Muscle of back (tissue), 3 donors: ENCODE measurements at regions not wholly inside any gene's neighbourhood (a gene's known extent, or its start where the extent isn't known, plus 50 kb on each side); places are given as distances from the start of the nearest gene placed in this dataset.

ENCODE experiments used
- DNase-seq, 3 donors: peaks; one replicate each; pipeline versions ENCODE4 v3.0.0 to v3.0.0-alpha.2; 2013

DNA sequence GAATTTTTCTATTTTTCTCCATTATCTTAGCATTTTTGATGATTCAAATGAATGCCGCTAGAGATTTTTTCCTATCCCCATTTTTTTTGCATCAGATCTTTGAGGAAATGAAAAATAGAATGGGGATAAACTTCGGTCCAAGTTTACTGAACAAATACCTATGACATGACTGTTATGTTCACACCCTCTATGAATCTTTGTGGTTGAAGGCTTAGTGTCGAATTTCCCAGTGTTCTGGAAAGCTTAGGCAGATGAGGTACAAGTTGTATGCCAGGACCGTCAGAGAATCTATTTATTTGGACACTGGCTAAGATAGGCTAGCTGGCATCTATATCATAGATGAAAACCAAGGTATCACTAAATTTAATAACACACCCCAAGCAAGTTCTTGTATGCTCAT is 123.4 kb downstream of the SPCS3 start:
- peak in 1 of 3 donors; percentile 85 for DNase-seq

DNA sequence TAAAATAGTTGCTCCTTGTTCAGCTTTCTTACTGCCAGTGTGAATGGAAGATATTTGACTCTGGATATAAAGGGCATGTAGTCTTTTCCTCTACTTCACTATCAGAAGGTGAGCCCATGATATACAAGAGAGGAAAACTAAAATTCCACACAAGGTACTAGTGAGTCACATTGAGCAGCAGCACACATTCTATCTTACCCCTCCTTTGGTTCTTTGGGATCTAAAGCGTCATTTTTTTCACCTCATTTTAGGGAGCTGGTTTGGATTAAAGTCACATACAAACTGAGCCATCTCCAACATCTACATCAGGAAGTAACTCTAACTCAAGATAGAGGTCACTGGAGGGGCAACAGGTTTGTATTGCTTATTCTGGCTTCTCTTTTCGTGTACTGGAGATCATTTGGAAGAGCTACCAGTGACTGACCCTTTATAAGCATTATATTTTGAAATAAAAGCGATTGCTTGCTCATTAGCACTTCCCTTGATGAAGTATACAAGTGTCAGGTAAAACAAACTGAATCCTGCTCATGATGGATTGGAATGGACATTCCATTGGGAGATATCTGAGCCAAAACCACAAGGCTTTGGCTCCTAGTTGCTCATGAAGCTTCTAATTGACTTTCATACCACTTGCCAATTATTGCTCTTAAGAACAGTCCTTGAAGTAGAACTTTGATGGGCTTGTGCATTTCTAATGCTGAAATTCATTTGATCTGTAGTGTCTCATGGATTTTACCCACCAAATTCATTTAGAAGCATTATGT is 124.1 kb downstream of the SPCS3 start:
- no peak for DNase-seq

DNA sequence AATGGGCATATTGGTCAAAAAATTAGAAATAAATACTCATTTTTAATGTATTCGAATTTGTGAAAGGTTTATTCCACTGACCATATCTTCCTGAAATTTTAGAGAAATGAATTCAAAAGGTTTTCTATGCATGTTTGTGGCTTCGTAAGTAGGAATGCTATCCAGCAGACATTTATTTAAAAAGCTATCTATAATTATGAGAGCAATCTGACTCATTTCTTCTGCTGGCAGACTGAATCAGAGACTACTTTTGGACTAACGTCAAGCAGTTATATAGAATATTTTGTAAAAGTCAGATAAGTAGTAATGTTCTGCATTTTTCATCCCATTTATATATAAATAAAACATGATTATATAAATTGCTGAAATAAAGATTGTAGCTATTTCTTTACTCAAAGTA is 125.0 kb downstream of the SPCS3 start:
- DNase-seq: no peak

DNA sequence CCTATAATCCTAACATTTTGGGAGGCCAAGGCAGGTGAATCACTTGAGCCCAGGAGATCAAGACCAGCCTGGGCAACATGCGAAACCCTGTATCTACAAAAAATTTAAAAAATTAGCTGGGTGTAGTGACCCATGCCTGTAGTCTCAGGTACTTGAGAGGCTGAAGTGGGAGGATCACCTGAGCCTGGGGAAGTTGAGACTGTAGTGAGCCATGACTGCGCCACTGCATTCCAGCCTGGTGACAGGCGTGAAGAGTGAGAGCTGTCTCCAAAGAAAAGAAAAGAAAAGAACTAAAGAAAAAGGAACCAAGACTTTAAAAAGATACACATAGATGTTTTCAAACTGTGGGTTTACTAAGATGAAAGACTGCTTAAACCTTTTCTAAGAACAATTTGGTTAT is 129.0 kb downstream of the SPCS3 start:
- no peak for DNase-seq

DNA sequence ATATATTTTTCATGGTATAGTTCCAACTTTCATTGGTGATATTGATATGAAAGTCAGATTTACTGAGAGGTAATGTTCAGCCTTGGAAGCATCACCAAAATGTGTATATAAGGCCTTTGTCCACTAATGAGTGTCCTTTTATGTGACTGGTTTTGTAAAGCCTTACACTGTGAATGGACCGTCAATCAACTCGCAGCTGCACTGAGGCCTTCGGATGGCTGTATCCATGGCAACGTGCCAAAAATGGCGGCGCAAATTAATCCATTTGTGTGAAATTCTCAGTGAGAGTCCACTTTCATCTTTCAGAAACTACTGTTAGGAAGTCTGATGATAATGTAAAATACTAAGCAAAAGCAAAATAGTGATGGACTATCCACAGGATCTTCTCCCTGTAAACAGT is 131.7 kb downstream of the SPCS3 start:
- no peak for DNase-seq

DNA sequence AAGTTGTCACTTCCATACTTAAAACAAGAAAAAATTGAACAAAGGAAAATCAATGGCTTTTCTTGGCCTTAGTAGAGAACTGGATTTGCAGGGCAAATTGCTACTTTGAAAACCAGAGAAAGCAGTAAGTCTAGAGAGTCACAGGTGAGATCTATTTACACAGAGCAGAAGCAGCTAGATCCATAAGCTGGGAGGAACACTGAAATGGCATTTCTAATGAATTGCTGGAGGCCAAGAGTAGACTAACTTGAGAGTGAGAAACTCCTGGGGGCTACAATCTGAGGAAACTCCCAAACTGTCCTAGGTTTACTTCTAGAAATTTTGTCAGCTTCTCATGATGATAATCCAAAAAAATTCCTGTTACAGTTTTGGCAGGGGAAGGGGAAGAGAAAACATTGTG is 133.3 kb downstream of the SPCS3 start:
- DNase-seq: no peak

DNA sequence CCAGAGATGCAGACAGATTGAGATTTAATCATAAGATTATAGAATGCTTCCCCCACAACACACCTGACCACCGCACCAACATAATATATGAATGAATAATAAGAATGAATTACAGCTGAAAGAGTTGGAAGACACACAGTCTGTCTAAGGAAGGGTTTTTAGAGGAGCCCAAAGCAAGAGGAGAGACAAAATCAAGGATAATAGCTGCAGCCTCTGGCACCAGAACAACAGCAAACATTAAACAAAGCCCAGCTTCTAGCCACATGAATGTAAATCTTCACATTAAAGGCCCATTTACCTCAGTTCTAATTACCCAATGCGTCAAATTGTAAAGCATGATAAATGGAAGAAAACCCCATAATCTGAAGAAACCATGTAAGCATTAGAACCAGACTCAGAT is 133.9 kb downstream of the SPCS3 start:
- DNase-seq: no peak

DNA sequence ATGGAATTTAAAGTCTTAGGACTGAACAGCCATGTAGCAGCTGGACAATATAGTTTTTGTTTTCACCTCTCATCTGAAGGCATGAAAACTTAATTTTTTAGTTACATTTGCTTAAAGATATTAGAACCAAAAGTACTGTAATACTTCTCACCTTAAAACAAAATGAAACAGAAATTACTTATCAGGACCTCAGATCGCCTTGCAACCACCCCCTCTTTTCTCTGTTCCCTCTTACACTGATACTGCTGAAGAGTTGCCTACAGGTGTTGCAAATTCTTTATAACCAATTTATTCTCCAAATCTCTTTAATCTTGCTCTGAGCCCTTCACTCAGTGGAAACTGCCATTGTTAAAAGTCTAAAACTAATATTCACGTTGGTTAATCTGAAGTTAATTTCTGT is 145.0 kb downstream of the SPCS3 start:
- DNase-seq: no peak

DNA sequence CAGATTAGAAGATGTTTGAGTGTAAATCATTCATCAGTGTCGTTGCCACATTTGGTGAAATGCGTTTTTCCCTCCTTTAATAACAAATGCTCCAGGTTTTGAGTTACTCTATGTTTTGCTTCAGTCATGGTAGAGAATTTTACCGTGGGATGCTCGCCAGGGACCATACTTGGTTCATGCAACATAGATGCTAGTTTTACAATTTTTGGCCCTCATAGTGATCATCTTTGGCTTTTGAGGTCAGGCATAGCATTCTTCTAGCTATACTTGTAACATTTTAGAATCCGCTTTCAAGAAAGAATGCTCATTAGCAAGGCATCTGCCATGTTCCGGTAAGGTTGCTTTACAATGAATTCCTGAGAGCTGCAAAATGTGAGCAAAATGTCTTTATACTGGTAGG is 147.2 kb downstream of the SPCS3 start:
- peak in 1 of 3 donors; percentile 66 for DNase-seq

DNA sequence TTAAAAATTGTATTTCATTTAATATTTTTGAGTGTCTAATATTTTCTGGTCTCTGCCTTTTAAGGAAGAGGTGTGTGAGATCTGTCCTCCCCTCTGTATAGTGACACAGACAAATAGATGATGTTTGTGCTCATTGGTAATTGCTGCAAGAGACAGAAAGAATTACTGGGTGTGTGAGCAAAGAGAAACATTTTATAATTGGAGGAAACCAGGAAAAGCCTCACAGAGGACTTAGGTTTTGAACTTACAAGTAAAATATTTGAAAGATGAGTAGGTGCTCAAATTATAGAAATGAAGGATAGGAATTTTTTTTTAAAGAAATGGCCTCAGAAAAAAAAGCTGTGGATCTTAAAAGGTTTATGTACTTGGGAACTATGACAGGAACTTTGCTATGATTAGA is 149.8 kb downstream of the SPCS3 start:
- DNase-seq: no peak

DNA sequence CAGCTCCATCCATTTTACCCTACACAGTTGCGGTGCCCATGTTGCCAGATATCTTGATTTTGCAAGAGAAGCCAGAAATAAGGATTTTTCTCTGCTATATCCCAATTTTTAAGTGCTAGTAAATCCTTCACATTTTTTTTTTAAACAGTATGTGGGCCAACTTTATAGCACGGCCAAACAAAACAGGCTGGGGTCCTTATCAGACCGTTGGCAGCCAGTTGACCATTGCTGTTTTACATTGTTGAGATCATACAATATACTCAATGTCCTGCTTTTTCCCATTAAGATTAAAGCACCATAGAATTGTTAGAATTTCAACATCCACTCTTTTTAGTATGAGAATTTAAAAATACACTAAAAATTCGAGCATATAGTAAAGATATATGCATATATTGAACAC is 150.9 kb downstream of the SPCS3 start:
- DNase-seq: no peak

DNA sequence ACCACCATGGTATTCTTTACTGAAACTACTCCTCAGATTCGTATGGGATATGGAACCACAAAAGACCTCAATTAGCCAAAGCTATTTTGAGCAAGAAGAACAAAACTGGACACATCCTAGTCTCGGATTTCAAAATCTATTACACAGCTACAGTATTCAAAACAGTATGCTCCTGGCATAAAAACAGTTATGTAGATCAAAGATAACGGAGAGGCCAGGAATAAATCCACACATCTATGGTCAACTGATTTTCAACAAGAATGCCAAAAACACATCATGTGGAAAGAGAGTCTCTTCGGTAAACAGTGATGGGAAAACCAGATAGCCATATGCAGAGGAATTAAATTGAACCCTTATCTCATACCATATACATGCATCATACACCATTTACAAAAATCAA is 155.3 kb downstream of the SPCS3 start:
- DNase-seq: no peak

DNA sequence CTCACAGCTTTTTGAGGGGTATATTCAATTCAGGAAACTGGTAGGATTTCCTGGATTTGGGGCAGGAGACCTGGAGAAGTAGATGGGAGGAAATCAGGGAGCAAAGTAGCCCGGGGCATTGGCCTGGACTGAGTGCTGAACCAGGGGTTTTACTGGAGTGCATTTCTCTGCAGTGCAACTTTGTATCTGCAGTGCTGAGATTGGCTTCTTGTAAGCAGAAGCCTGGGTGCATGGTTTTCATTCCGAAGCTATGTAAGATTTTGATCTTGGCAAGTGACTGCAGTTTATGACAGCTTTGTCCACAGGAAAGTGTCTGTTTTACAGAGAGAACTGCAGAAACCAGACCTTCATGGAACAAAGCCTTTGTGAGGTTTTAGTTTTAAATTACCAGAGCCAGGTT is 158.3 kb downstream of the SPCS3 start:
- DNase-seq: no peak

DNA sequence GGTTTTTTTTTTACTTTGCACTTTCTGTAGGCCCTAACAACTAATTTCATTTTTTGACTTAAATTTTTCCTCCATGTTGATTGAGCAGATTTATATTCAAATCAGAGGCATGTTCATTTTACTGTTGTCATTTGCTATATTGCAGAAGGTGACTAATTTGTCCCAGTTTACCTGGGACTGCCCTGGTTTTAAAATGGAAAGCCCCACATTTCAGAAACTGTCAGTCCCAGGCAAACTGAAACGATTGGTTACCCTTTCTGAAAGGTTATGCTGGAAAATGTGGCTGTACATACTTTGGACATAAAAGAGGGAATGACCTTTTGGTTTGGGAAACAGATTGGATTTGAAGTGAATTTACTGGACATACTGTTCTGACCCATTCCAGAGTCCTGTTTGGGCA is 160.0 kb downstream of the SPCS3 start:
- DNase-seq: no peak

DNA sequence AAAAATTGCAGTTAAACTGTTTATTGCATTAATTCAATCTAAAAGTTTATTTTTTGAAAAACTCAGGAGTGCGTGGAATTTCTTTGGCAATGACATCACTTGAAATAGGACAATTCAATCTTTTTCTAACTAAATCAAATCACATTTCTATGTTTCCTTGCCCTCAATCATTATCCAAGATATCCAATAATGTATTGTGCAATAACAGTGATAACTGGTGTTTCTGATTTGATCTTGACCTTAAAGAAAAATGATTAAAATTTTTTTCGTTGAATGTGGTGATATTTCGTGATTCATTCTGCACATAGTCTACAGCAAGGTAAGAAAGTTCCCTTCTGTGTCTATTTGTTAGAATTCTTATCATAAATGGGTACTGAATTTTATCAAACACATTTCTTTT is 163.2 kb downstream of the SPCS3 start:
- DNase-seq: no peak

DNA sequence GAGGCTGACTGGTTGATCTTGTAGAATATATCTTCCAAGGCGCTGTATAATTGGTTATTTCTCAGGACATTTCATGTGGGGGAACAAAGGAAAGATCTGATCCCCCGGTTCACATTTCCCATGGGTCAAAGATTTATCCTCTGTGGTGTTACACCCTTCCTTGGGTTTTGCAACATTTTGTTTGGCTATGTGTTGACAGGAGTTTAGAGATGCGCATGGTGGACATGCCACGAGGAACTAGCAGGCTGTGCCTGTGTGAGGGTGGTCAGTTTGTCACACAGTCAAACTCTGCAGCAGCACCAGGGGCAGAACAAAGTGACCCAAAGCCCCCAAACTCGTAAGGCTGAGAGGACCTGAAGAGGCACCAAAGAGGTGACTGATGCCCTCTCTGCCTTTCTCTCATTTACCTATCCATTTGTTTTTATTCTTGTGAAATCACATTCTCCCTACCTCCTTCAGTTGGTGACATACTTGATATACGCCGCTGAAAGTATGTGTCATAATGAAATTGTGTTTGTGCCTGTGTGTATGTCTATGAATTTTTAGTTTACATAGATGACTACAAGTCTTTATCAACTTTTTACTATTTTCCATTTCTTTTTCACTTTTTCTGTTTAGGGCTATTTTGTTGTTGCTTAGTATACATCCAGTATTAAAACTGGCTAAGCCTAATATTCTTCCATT is 164.7 kb downstream of the SPCS3 start:
- DNase-seq: no peak

DNA sequence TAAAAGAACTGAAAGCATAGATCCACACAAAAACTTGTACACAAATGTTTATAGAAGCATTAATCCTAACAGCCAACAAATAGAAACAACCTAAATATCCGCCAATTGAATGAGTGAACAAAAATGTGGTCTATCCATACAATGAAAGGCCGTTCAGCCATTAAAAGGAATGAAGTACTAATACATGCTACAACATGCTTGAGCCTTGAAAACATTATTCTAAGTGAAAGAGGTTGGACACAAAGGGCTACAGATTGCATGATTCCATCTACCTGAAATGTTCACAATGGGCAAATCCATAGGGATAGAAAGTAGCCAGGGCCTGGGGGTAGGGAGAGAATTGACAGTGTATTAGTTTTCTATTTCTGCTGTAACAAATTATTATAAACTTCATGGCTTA is 169.2 kb downstream of the SPCS3 start:
- no peak for DNase-seq

DNA sequence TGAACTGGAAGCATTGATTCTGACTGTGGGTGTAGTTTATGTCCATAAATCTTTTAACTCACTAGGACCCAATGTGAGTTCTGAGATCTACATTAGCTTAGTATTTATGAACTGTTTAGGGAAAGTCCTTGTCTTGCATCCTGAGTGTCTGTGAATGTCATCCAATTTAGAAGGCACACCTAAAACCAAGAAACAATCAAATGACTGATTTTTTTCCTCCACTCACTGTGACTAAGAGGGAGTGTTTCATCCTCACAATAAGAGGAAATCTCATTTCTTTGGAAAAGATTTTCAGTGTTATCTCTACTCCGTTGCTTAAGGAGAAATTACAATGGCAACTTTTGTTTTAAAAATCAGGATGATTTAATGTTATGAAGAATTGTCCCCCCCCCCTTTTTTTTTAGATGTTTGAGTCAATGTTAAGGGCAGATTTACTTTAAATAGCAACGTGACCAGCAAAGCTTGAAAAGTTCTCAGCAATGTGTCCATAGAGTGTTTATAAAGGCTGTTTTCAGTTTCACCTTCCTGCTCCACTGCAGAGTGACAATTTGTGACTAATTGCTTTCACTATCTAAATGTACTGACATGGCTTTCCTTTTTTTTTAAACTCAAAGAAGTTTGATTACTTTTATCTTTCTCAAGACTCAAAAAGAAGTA is 173.0 kb downstream of the SPCS3 start:
- peak in 1 of 3 donors; percentile 4 for DNase-seq

DNA sequence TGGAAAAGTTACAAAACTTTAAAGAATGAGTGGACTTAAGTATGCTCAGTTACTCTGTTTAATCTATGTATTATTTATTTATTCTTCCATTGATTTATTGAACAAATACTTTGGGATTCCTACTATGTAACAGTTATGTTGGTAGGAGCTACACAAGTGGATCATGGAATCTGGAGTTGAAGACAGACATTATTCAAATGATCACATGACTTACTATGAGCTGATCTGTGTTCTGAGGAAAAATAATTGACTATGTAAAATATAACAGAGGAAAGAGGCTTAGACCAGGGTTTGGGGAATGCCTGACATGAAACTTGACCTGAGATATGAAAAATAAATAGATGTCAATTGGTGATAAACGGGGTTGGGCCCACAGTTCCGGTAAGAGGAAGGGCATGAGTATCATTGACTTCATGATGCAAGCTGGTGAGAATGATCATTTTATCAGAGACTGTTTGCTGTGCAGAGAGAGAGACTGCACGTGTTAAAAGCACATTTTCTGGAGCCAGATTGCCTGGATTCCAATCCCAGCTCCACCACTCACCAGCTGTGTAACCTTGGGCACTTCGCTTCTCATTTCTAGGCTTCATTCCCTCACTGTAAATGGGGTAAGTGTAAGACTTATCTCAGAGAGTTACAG is 179.0 kb downstream of the SPCS3 start:
- DNase-seq: no peak

DNA sequence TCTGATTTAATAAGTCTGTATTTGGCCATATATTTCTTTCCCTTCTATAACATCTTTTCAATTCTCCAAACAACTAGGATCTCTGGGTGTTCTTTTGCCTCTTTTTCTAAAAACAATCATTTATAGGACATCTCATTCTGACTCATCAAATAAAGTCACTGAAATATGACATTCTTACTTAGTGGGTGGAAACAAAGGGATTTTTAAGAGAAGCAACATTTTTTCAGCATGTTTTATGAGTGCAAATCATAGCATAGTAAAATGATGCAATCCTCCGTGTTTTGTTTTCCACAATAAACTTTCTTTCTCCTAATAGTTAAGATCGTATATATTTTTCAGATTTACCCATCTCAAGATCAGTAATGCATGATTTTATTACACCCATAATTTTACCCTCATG is 179.8 kb downstream of the SPCS3 start:
- DNase-seq: peak in 1 of 3 donors; percentile 31

DNA sequence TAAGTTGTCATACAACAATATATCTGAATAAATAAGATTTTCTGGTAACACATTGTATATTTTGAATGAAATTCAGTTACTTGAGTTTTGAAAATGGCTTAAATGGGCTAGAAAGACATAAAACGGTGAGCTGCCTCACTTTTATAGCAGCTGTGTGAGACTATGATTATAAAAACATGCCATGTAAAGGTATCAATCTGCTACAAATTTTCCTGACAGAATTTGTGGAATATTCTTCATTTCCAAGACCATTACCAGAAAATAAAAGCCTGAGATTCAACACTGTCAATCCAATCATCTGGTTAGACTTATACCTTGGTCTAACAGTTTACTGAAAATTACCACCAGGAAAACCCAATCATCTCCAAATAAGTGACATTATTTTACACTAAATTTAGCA is 181.1 kb downstream of the SPCS3 start:
- DNase-seq: no peak

DNA sequence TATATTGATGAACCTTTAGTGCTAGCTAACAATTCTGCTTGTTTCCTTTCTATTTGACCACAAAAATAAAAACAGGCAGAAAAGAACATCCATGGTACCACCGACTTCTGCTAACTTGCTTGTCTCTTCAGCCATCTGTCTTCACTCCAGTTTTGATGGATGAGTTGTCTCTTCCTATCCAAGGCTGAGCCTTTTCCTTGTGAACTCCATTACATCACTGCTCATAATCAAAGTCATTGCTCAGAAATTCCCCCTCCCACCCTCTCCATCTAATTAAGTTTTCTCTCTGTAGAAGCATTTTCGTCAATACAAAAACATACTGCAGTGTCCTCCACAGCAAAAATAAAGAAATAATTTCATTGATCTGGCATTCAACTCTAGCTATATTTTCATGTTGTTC is 184.4 kb downstream of the SPCS3 start:
- DNase-seq: no peak
